Suprapubic skin (tissue), 4 donors: ENCODE measurements at regions not wholly inside any gene's neighbourhood (a gene's known extent, or its start where the extent isn't known, plus 50 kb on each side); places are given as distances from the start of the nearest gene placed in this dataset.
"Not testable (repeated sequence)": the region's sequence is repeated elsewhere in the genome, so short reads cannot be mapped to it uniquely, and the experiment has no call there.

Source experiments
- DNase-seq, 2 donors: peaks; one replicate each; pipeline ENCODE4 v3.0.0-alpha.2; 2019; ENCODE audit warnings: low spot score in 2 of 2
- H3K27ac ChIP-seq: fragments of 200-600 bp; sonication (generic); one replicate; pipeline ENCODE4 v1.5.1; 2019
- H3K27me3 ChIP-seq: fragments of 200-600 bp; sonication (generic); one replicate; pipeline ENCODE4 v1.5.1; 2019
- H3K36me3 ChIP-seq: fragments of 200-600 bp; sonication (generic); one replicate; pipeline ENCODE4 v1.5.1; 2019
- H3K4me1 ChIP-seq: fragments of 200-600 bp; sonication (generic); one replicate; pipeline ENCODE4 v1.5.1; 2019
- H3K4me3 ChIP-seq: fragments of 200-600 bp; sonication (generic); one replicate; pipeline ENCODE4 v1.5.1; 2019; ENCODE audit warnings: mild to moderate bottlenecking
- H3K9me3 ChIP-seq: fragments of 200-600 bp; sonication (generic); one replicate; pipeline ENCODE4 v1.5.1; 2019
- EP300 ChIP-seq: sonication (generic); formaldehyde crosslinking; IDR thresholded peaks from one replicate; pipeline ENCODE4 v1.6.1; 2017; ENCODE audit warnings: antibody characterized with exemption
- POLR2A ChIP-seq, 2 donors: fragments of 450-650 bp; IDR thresholded peaks; one replicate each; pipeline ENCODE4 v1.6.1; 2017; ENCODE audit warnings: antibody characterized with exemption in 2 of 2, mild to moderate bottlenecking in 2 of 2, moderate library complexity in 2 of 2
- POLR2AphosphoS5 ChIP-seq, 3 donors: sonication (generic); formaldehyde crosslinking; IDR thresholded peaks; one replicate each; pipeline ENCODE4 v1.6.1; 2017; ENCODE audit warnings: antibody characterized with exemption in 3 of 3
- WGBS: methylation state at CpG from one replicate; pipeline ENCODE4 v1.1.5; 2018; 5-methylcytosine and 5-hydroxymethylcytosine counted together
- TF ChIP-seq, protein P1 (sequence below), 2 donors: fragments of 200-600 bp in 1 of 2; fragments of 450-650 bp in 1 of 2; sonication (generic) in 1 of 2; IDR thresholded peaks; one replicate each; pipeline ENCODE4 v1.5.1; 2016 to 2019; ENCODE audit warnings: antibody characterized with exemption in 2 of 2, mild to moderate bottlenecking in 1 of 2, moderate library complexity in 1 of 2

DNA sequence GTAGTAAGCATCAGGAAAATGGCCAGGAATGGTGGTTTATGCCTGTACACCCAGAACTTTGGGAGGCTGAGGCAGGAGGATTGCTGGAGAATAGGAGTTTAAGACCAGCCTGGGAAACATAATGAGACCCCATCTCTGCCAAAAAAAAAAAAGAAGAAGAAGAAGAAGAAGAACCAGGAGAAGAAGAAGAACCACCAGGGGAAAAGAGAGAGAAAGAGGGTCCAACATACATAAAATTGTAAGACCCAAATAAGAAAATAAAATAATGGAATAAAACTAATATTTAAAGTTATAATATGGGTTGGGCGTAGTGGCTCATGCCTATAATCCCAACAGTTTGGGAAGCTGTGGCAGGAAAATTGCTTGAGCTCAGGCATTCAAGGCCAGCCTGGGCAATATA lies 408.4 kb downstream of the ZFHX3 start:
- Histone ChIP-seq H3K9me3 (peaks cover 14% of the 10 kb centered on the region), H3K36me3 (no peaks in the 10 kb centered on the region), H3K4me3 (no peak overlapping the region), H3K4me1 (no peaks in the 10 kb centered on the region), H3K27ac (no peak overlapping the region), H3K27me3 (no peaks in the 10 kb centered on the region)
- WGBS: 100% methylated on average over 1 of the region's 1 CpG
- TF ChIP-seq POLR2AphosphoS5 (IDR thresholded peaks at IDR 0.05) (no peak), EP300 (no peak), POLR2A (IDR thresholded peaks at IDR 0.05) (no peak)
- TF ChIP-seq, protein P1, sequence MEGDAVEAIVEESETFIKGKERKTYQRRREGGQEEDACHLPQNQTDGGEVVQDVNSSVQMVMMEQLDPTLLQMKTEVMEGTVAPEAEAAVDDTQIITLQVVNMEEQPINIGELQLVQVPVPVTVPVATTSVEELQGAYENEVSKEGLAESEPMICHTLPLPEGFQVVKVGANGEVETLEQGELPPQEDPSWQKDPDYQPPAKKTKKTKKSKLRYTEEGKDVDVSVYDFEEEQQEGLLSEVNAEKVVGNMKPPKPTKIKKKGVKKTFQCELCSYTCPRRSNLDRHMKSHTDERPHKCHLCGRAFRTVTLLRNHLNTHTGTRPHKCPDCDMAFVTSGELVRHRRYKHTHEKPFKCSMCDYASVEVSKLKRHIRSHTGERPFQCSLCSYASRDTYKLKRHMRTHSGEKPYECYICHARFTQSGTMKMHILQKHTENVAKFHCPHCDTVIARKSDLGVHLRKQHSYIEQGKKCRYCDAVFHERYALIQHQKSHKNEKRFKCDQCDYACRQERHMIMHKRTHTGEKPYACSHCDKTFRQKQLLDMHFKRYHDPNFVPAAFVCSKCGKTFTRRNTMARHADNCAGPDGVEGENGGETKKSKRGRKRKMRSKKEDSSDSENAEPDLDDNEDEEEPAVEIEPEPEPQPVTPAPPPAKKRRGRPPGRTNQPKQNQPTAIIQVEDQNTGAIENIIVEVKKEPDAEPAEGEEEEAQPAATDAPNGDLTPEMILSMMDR (IDR thresholded peaks at IDR 0.05): no peak
- no peak for DNase-seq

DNA sequence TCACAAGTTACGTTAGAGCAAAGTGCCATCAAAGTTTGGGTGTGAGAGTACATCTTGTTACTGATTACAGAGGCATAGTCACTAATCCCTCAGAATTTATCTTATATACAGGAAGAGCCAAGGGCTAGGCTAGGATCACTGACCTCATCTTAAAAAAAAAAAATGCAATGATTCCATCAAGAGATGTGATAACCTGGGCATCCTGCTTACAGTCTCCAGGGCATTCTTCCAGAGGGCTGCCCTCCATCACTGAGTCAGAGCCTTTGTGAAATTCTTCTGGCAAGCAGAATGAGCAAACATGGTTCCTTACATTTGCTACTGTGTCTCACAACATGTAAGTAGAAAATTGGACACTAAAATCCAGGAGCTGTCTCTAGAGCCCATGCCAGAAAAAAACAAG lies 410.6 kb downstream of the ZFHX3 start:
- 68% methylated on average over 1 of the region's 1 CpG for WGBS
- DNase-seq: no peak
- TF ChIP-seq EP300 (no peak), POLR2A (IDR thresholded peaks at IDR 0.05) (no peak), POLR2AphosphoS5 (IDR thresholded peaks at IDR 0.05) (no peak)
- TF ChIP-seq, protein P1 (IDR thresholded peaks at IDR 0.05): no peak
- Histone ChIP-seq H3K4me1 (no peaks in the 10 kb centered on the region), H3K4me3 (no peak overlapping the region), H3K36me3 (no peaks in the 10 kb centered on the region), H3K27me3 (no peaks in the 10 kb centered on the region), H3K9me3 (peaks cover 11% of the 10 kb centered on the region), H3K27ac (no peak overlapping the region)

DNA sequence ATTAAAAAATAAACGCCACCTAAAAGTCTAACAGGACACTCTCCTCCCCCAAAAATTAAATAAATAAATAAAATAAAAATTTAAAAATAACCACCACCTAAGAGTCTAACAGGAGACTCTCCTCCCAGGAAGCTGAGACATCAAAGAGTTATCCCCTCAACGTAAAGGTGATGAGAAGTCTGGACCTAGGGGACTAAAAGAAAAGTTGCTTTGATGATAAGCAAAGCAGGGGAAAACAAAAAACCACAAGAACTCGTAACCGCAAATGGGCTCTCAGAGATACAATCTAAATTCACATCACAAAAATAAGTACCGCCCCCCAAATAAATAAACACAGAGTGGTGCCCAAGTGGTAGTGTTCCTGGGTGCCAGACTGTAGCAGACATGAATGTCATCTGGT lies 412.2 kb downstream of the ZFHX3 start:
- Histone ChIP-seq H3K27ac (no peak overlapping the region), H3K36me3 (no peaks in the 10 kb centered on the region), H3K27me3 (no peaks in the 10 kb centered on the region), H3K9me3 (peaks cover 6% of the 10 kb centered on the region), H3K4me1 (no peaks in the 10 kb centered on the region), H3K4me3 (no peak overlapping the region)
- DNase-seq: no peak
- TF ChIP-seq POLR2A (IDR thresholded peaks at IDR 0.05): no peak
- no peak for TF ChIP-seq POLR2AphosphoS5 (IDR thresholded peaks at IDR 0.05)
- 92% methylated on average over 5 of the region's 5 CpGs for WGBS

DNA sequence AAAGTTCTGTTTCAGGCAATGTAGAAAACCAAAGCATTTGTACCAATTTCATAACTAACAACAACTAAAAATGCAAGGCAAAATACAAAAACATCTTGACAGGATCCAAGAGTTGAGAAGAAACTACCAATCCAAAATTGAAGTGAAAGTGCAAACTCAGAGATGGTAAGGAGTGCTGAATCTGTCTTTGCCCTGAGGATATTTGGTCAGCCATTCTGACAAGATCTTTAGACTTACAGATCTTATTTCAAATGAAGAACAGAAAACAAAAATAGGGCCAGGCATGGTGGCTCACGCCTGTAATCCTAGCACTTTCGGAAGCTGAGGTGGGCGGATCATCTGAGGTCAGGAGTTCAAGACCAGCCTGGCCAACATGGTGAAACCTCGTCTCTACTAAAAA lies 412.8 kb downstream of the ZFHX3 start:
- no peak for TF ChIP-seq EP300
- TF ChIP-seq, protein P1 (IDR thresholded peaks at IDR 0.05): no peak
- no peak for TF ChIP-seq POLR2AphosphoS5 (IDR thresholded peaks at IDR 0.05)
- Histone ChIP-seq H3K27me3 (no peaks in the 10 kb centered on the region), H3K27ac (no peak overlapping the region), H3K4me3 (no peak overlapping the region), H3K9me3 (peaks cover 6% of the 10 kb centered on the region), H3K4me1 (no peaks in the 10 kb centered on the region), H3K36me3 (no peaks in the 10 kb centered on the region)
- DNase-seq: no peak
- WGBS: 88% methylated on average over 4 of the region's 4 CpGs

DNA sequence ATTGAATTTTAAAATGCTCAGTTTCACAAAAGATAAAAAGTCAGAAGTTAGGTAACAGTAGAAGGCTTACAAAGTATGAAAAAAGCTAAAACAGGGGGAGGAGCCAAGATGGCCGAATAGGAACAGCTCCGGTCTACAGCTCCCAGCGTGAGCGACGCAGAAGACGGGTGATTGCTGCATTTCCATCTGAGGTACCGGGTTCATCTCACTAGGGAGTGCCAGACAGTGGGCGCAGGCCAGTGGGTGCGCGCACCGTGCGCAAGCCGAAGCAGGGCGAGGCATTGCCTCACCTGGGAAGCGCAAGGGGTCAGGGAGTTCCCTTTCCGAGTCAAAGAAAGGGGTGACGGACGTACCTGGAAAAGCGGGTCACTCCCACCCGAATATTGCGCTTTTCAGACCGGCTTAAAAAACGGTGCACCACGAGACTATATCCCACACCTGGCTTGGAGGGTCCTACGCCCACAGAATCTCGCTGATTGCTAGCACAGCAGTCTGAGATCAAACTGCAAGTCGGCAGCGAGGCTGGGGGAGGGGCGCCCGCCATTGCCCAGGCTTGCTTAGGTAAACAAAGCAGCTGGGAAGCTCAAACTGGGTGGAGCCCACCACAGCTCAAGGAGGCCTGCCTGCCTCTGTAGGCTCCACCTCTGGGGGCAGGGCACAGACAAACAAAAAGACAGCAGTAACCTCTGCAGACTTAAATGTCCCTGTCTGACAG lies 420.6 kb downstream of the ZFHX3 start:
- not testable (repeated sequence) for H3K36me3 ChIP-seq, H3K27me3 ChIP-seq, H3K4me1 ChIP-seq, H3K9me3 ChIP-seq, DNase-seq, H3K27ac ChIP-seq
- 77% methylated on average over 24 of the region's 30 CpGs for WGBS
- H3K4me3 ChIP-seq: peak overlapping the region; percentile 7

DNA sequence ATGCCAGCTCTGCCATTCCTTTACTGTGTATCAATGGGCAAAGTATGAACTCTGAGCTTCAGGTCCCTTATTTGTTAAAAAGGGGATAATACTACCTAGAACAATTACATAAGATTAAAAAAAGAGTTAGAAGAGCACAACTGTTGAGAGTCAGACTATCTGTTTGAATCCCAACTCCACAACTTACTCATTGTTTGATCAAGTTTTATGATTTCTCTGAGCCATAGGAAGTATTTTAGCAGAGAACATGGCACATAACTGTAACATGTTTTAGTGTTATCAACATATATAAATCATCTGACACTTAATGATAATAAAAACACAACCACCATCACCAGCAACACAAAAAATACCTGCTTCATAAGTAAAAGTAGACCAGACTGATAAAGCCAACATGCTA lies 421.3 kb downstream of the ZFHX3 start:
- Histone ChIP-seq H3K27me3 (no peaks in the 10 kb centered on the region), H3K4me3 (no peak overlapping the region), H3K36me3 (no peaks in the 10 kb centered on the region), H3K9me3 (no peaks in the 10 kb centered on the region), H3K27ac (no peak overlapping the region), H3K4me1 (no peaks in the 10 kb centered on the region)
- no peak for DNase-seq
- TF ChIP-seq POLR2A (IDR thresholded peaks at IDR 0.05) (no peak), EP300 (no peak), POLR2AphosphoS5 (IDR thresholded peaks at IDR 0.05) (no peak)
- TF ChIP-seq, protein P1 (IDR thresholded peaks at IDR 0.05): no peak
